CD14-positive monocyte (primary cell): ENCODE measurements at regions not wholly inside any gene's neighbourhood (a gene's known extent, or its start where the extent isn't known, plus 50 kb on each side); places are given as distances from the start of the nearest gene placed in this dataset.

ENCODE experiments used
- DNase-seq, 3 donors: peaks; one replicate each; pipeline ENCODE4 v3.0.0-alpha.2; 2011 to 2022
- H2AFZ ChIP-seq: 2 replicates; pipeline ENCODE4 v1.6.0; 2012; ENCODE audit warnings: mild to moderate bottlenecking, low read depth, low read length, inconsistent platforms; ENCODE audit not compliant: insufficient read depth, poor library complexity, severe bottlenecking
- H3K27ac ChIP-seq, 2 donors: 1 replicate in 1 of 2; 2 replicates in 1 of 2; pipeline ENCODE4 v1.5.1; 2012 to 2013; ENCODE audit warnings: low read length in 2 of 2, control low read depth in 1 of 2, inconsistent platforms in 1 of 2, low read depth in 1 of 2, mild to moderate bottlenecking in 1 of 2
- H3K27me3 ChIP-seq, 2 donors: one replicate each; pipeline versions ENCODE4 v1.6.0 to v1.6.1; 2011 to 2013; ENCODE audit warnings: low read length in 2 of 2; ENCODE audit not compliant: control insufficient read depth in 2 of 2, insufficient read depth in 2 of 2
- H3K36me3 ChIP-seq, 2 donors: replicated peaks in 1 of 2; 1 replicate in 1 of 2; 2 replicates in 1 of 2; pipeline versions ENCODE4 v1.5.1 to v1.6.1; 2012 to 2013; ENCODE audit warnings: low read length in 2 of 2, control low read depth in 1 of 2, inconsistent platforms in 1 of 2, mild to moderate bottlenecking in 1 of 2; ENCODE audit not compliant: insufficient read depth in 2 of 2, control insufficient read depth in 1 of 2
- H3K4me1 ChIP-seq, 2 donors: 1 replicate in 1 of 2; 2 replicates in 1 of 2; pipeline versions ENCODE4 v1.5.1 to v1.6.1; 2012 to 2013; ENCODE audit warnings: low read length in 2 of 2, control low read depth in 1 of 2, inconsistent platforms in 1 of 2, mild to moderate bottlenecking in 1 of 2, moderate library complexity in 1 of 2; ENCODE audit not compliant: insufficient read depth in 2 of 2, control insufficient read depth in 1 of 2
- H3K4me2 ChIP-seq: replicated peaks from 2 replicates; pipeline ENCODE3; 2012; ENCODE audit warnings: low read length, moderate library complexity, mild to moderate bottlenecking; ENCODE audit not compliant: poor library complexity, severe bottlenecking; ENCODE audit errors: extremely low read depth
- H3K4me3 ChIP-seq, 3 experiments: fragments of 200-600 bp in 1 of 3; sonication (generic) in 1 of 3; replicated peaks in 1 of 3; 1 replicate in 2 of 3; 2 replicates in 1 of 3; pipeline ENCODE4 v1.5.1; 2011 to 2013; ENCODE audit warnings: low read length in 3 of 3, mild to moderate bottlenecking in 3 of 3, control low read depth in 2 of 3, low read depth in 2 of 3, inconsistent platforms in 1 of 3, moderate library complexity in 1 of 3
- H3K79me2 ChIP-seq: 2 replicates; pipeline ENCODE4 v1.6.0; 2012; ENCODE audit warnings: mild to moderate bottlenecking, control low read depth, inconsistent platforms, low read length, moderate library complexity; ENCODE audit not compliant: insufficient read depth
- H3K9ac ChIP-seq: 2 replicates; pipeline ENCODE4 v1.6.0; 2017; ENCODE audit warnings: low read length, mild to moderate bottlenecking; ENCODE audit not compliant: insufficient read depth, poor library complexity, severe bottlenecking
- H3K9me3 ChIP-seq, 2 donors: replicated peaks in 1 of 2; 1 replicate in 1 of 2; 2 replicates in 1 of 2; pipeline versions ENCODE4 v1.5.1 to v1.6.1; 2012 to 2013; ENCODE audit warnings: low read length in 2 of 2, control low read depth in 1 of 2; ENCODE audit not compliant: control insufficient read depth in 1 of 2, insufficient read depth in 1 of 2
- H4K20me1 ChIP-seq: 2 replicates; pipeline ENCODE4 v1.6.0; 2012; ENCODE audit warnings: mild to moderate bottlenecking, low read length, control low read depth, moderate library complexity; ENCODE audit not compliant: insufficient read depth
- H3K27ac Mint-ChIP-seq, 7 donors: one replicate each; pipeline ENCODE4 v1.8.0; 2020; ENCODE audit warnings: mild to moderate bottlenecking in 7 of 7, mixed read lengths in 7 of 7, moderate library complexity in 6 of 7, inconsistent platforms in 2 of 7
- H3K27me3 Mint-ChIP-seq, 3 donors: one replicate each; pipeline ENCODE4 v1.8.0; 2021 to 2022; ENCODE audit warnings: low read depth in 3 of 3, mild to moderate bottlenecking in 3 of 3, mixed read lengths in 3 of 3, moderate library complexity in 3 of 3, inconsistent platforms in 1 of 3
- H3K36me3 Mint-ChIP-seq, 2 donors: one replicate each; pipeline ENCODE4 v1.8.0; 2020; ENCODE audit warnings: mixed read lengths in 2 of 2, inconsistent platforms in 1 of 2, mild to moderate bottlenecking in 1 of 2
- H3K4me1 Mint-ChIP-seq: one replicate; pipeline ENCODE4 v1.8.0; 2020; ENCODE audit warnings: mild to moderate bottlenecking, mixed read lengths
- H3K4me3 Mint-ChIP-seq, 2 donors: one replicate each; pipeline ENCODE4 v1.8.0; 2020; ENCODE audit warnings: mild to moderate bottlenecking in 2 of 2, mixed read lengths in 2 of 2, moderate library complexity in 1 of 2
- H3K9me3 Mint-ChIP-seq, 7 donors: one replicate each; pipeline ENCODE4 v1.8.0; 2020 to 2022; ENCODE audit warnings: mixed read lengths in 7 of 7, mild to moderate bottlenecking in 6 of 7, moderate library complexity in 6 of 7, inconsistent platforms in 2 of 7
- WGBS: methylation state at CpG from one replicate; pipeline ENCODE4 v1.1.5; 2013; ENCODE audit warnings: missing lambda C conversion rate; ENCODE audit not compliant: insufficient coverage; 5-methylcytosine and 5-hydroxymethylcytosine counted together
- intact Hi-C, 2 donors: fragments of 100-400 bp; cut with micrococcal nuclease; formaldehyde crosslinking; loops; one replicate each; pipeline versions ENCODE4 v1.15.0 to v1.15.1; 2023
- TF ChIP-seq, protein P1 (sequence below): fragments of 200-600 bp; IDR thresholded peaks from one replicate; pipeline ENCODE4 v1.8.0; 2022; ENCODE audit warnings: antibody characterized with exemption, mild to moderate bottlenecking

DNA sequence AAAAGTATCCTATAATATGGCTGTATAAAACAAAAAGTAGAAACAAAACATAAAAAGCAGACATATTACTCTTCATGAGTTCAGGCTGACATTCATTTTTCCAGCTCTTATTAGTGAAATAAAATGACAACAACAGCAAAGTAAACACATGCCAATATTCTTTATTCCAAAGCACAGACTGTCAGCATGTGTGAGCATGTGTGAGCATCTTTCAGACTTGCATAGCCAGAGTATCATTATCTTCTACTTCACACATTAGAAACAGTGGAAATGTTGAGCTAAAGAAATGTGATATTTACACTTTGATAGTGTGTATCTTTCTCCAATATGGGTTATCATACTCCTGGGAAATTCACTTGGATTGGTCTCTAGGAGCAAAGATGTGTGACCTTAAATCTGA, 476.6 kb upstream of the TMEM132C start:
- no peak overlapping the region for H3K4me3 ChIP-seq
- peaks cover 2 to 11% (median 4%) of the 10 kb centered on the region in 7 donors for H3K9me3 Mint-ChIP-seq
- H3K4me2 ChIP-seq = no peak overlapping the region
- intact Hi-C loops = no loop called here
- no peaks in the 10 kb centered on the region for H4K20me1 ChIP-seq
- no peak overlapping the region for H2AFZ ChIP-seq
- no peak for DNase-seq
- H3K9ac ChIP-seq = no peak overlapping the region
- no peaks in the 10 kb centered on the region for H3K27me3 ChIP-seq
- no peak overlapping the region for H3K27ac Mint-ChIP-seq
- H3K9me3 ChIP-seq = no peaks in the 10 kb centered on the region
- H3K36me3 Mint-ChIP-seq = no peaks in the 10 kb centered on the region
- no peaks in the 10 kb centered on the region for H3K4me1 ChIP-seq
- H3K27ac ChIP-seq = no peak overlapping the region
- H3K4me3 Mint-ChIP-seq = no peak overlapping the region
- peaks cover 2 to 4% (median 2%) of the 10 kb centered on the region in 3 donors for H3K27me3 Mint-ChIP-seq
- no peaks in the 10 kb centered on the region for H3K36me3 ChIP-seq
- TF ChIP-seq, protein P1, sequence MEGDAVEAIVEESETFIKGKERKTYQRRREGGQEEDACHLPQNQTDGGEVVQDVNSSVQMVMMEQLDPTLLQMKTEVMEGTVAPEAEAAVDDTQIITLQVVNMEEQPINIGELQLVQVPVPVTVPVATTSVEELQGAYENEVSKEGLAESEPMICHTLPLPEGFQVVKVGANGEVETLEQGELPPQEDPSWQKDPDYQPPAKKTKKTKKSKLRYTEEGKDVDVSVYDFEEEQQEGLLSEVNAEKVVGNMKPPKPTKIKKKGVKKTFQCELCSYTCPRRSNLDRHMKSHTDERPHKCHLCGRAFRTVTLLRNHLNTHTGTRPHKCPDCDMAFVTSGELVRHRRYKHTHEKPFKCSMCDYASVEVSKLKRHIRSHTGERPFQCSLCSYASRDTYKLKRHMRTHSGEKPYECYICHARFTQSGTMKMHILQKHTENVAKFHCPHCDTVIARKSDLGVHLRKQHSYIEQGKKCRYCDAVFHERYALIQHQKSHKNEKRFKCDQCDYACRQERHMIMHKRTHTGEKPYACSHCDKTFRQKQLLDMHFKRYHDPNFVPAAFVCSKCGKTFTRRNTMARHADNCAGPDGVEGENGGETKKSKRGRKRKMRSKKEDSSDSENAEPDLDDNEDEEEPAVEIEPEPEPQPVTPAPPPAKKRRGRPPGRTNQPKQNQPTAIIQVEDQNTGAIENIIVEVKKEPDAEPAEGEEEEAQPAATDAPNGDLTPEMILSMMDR = no peak
- no peaks in the 10 kb centered on the region for H3K79me2 ChIP-seq
- no peaks in the 10 kb centered on the region for H3K4me1 Mint-ChIP-seq

DNA sequence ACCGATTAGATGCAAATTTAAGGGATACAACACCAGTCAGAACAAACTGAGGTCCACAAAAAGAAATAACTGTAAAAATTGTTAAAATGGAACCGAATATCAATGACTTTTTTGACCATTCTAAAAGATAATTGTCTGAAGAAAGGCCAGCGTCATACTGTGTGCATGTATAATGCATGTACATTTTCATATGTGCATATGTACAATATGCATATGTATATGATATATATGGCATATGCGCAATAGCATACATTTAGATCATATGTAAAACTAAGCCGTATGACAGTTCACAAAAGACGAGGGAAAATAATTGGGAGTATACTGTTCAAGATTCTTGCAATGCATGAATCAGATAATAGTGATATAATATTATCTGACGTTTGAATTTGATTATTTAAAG, 475.8 kb upstream of the TMEM132C start:
- DNase-seq = no peak
- Histone ChIP-seq H3K9me3 (no peaks in the 10 kb centered on the region), H3K4me1 (no peaks in the 10 kb centered on the region), H2AFZ (no peak overlapping the region), H3K4me2 (no peak overlapping the region), H3K4me3 (no peak overlapping the region), H3K79me2 (no peaks in the 10 kb centered on the region), H3K27ac (no peak overlapping the region), H3K27me3 (no peaks in the 10 kb centered on the region), H3K9ac (no peak overlapping the region), H4K20me1 (no peaks in the 10 kb centered on the region), H3K36me3 (no peaks in the 10 kb centered on the region)
- no CpG with 5 or more reads among the region's 7 CpGs for WGBS
- Mint-ChIP-seq H3K9me3 (peaks cover 2 to 11% (median 4%) of the 10 kb centered on the region in 7 donors), H3K4me3 (no peak overlapping the region), H3K27ac (no peak overlapping the region), H3K36me3 (no peaks in the 10 kb centered on the region), H3K4me1 (no peaks in the 10 kb centered on the region), H3K27me3 (peaks cover 2 to 4% (median 2%) of the 10 kb centered on the region in 3 donors)
- TF ChIP-seq, protein P1 = no peak
- intact Hi-C loops = no loop called here
